ENCODE measurements at regions not wholly inside any gene's neighbourhood (a gene's known extent, or its start where the extent isn't known, plus 50 kb on each side); places are given as distances from the start of the nearest gene placed in this dataset.

GRCh38 chr2:522776-523175 lies 154.4 kb downstream of the TMEM18 start:
- DNase-seq (ENCODE audit: low read depth, low spot score): no peak
- POLR2A ChIA-PET: no interaction called here
- H3K4me3 ChIP-seq (ENCODE audit: low read depth, low read length): no peak overlapping the region
- CTCF ChIA-PET: no interaction called here
- TF ChIP-seq CTCF (IDR thresholded peaks at IDR 0.05; ENCODE audit: insufficient read depth, low read length, missing control alignments): no peak

DNA sequence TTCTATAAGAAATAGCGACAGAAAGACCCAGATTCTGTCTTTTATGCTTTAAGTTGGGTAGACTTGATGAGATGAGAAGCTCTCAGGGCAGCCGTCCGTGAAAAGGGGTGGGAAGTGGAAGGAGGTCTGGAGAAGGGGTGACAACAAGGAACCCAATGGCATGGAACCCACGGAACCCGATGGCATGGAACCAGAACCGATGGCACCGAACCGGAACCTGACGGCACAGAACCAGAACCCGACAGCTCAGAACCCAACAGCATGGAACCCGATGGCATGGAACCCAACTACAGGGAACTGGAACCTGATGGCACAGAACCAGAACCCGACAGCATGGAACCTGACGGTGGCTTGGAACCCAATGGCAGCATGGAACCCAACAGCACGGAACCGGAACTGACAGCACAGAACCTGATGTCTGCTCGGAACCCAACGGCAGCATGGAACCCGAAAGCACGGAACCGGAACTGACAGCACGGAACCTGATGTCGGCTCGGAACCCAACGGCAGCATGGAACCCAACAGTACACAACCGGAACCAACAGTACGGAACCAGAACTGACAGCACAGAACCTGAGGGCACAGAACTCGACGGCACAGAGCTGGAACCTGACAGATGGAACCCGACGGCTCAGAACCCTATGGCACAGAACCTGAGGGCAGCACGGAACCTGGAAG lies 155.2 kb downstream of the TMEM18 start:
- TF ChIP-seq CTCF (IDR thresholded peaks at IDR 0.05; ENCODE audit: insufficient read depth, low read length, missing control alignments): no peak
- CTCF ChIA-PET: no interaction called here
- POLR2A ChIA-PET: no interaction called here

DNA sequence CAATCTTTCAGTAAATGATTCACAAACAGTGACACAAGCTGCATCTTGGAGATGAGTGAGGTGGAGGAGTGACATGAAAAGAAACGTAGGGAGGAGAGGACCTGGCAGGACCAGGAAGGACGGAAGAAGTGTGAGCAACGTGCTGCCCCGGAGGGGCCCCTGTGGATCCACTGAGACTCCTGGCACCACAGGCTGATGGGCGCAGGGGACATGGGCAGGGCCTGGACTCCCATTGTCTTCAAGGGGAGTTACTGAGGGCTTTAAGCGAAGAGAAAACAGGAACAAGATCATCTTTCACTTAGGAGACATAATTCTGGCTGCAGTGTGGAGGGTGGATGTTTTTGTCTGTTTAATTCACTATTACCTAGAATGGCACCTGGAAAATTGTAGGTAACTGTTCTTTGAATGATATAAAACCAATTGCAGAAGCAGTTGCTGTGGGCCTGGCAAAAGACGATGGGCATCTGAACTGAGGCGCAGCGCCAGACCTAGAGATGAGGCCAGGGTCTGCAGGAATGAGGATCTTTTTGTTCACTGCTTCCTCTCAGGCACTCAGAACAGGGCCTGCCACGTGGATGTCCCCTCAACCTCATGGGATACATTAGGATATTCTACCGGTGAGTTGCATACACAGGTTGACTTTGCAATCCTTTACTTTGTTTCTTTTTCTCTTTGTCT lies 156.4 kb downstream of the TMEM18 start:
- H3K4me3 ChIP-seq (ENCODE audit: low read depth, low read length): no peak overlapping the region
- ChIA-PET POLR2A (no interaction called here), CTCF (no interaction called here)
- no peak for TF ChIP-seq CTCF (IDR thresholded peaks at IDR 0.05; ENCODE audit: insufficient read depth, low read length, missing control alignments)
- DNase-seq (ENCODE audit: low read depth, low spot score): no peak

More for the DNA sequence above, 155.2 kb downstream of the TMEM18 start:
- no peak overlapping the region for H3K4me3 ChIP-seq (ENCODE audit: low read depth, low read length)
- no peak for DNase-seq (ENCODE audit: low read depth, low spot score)

DNA sequence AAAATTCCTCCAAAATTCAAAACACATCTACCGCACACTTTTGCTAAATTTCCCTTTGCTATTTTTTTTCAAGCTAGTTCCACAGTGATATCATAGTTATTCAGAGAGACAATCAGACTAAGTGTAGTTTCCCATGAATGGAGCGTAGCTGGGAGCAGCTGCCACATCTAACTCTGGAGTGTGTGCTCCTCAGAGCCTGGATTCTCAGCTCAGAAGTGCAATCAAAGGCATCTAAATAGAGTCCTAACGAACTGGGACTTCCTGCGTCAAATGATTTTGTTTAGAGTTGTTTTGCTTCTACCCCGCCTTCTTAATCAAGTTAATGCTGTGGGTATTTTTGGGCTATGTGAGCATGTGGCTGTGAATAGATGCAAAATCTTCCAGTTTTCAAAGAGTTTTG lies 160.3 kb downstream of the TMEM18 start:
- no peak for DNase-seq (ENCODE audit: low read depth, low spot score)
- ChIA-PET CTCF (no interaction called here), POLR2A (no interaction called here)
- no peak for TF ChIP-seq CTCF (IDR thresholded peaks at IDR 0.05; ENCODE audit: insufficient read depth, low read length, missing control alignments)
- no peak overlapping the region for H3K4me3 ChIP-seq (ENCODE audit: low read depth, low read length)

- ChIA-PET CTCF (no interaction called here), POLR2A (no interaction called here)
- no peak for DNase-seq (ENCODE audit: low read depth, low spot score)
- no peak overlapping the region for H3K4me3 ChIP-seq (ENCODE audit: low read depth, low read length)
- TF ChIP-seq CTCF (IDR thresholded peaks at IDR 0.05; ENCODE audit: insufficient read depth, low read length, missing control alignments): no peak
Observed at GRCh38 chr2:516131-516530, 161.1 kb downstream of the TMEM18 start.

DNA sequence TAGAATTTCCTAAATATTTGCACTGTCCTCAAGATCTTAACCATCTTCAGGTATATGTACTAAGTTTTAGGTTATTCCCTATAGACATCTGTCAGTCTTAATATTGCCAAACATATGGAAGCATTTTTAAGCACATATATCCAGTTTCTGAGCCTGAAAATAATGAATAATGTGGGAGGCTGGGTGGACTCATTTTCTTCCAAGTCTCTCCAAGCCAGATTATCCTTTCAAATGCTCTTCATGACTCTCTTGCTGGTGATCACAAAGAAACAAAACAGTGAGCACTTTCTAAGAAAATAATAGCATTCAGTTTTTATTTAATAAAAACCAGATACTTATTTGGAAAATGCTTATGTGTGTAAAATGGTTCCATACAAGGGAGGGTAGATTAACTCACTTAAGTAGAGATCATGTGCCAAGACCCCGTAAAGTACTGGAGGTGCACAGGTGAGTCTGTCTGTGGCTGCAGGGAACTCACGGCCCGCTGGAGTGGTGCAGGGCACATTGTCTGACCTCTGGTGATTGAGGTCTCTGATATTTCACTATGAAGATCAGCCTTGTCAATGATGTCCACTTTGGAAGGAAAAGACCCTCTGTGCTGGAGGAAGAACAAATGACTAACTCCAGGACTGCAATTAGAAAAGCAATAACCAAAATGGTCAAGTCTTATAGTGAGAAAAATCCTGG lies 161.6 kb downstream of the TMEM18 start:
- CTCF ChIA-PET: no interaction called here
- no peak for TF ChIP-seq CTCF (IDR thresholded peaks at IDR 0.05; ENCODE audit: insufficient read depth, low read length, missing control alignments)
- no peak for DNase-seq (ENCODE audit: low read depth, low spot score)
- POLR2A ChIA-PET: no interaction called here
- H3K4me3 ChIP-seq (ENCODE audit: low read depth, low read length): no peak overlapping the region
